Epithelial cell of esophagus (primary cell): ENCODE measurements at regions not wholly inside any gene's neighbourhood (a gene's known extent, or its start where the extent isn't known, plus 50 kb on each side); places are given as distances from the start of the nearest gene placed in this dataset.

Source experiments
- DNase-seq: peaks from one replicate; pipeline ENCODE4 v3.0.0; 2010; ENCODE audit warnings: low read depth
- H3K4me3 ChIP-seq: 2 replicates; pipeline ENCODE4 v1.5.1; 2011; ENCODE audit warnings: mild to moderate bottlenecking, low read length, control low read depth
- TF ChIP-seq, protein P1 (sequence below): IDR thresholded peaks from 2 replicates; pipeline ENCODE4 v1.5.1; 2011; ENCODE audit warnings: low read depth, mild to moderate bottlenecking, low read length, control low read depth, inconsistent platforms; ENCODE audit not compliant: insufficient read depth; ENCODE audit errors: missing control alignments

DNA sequence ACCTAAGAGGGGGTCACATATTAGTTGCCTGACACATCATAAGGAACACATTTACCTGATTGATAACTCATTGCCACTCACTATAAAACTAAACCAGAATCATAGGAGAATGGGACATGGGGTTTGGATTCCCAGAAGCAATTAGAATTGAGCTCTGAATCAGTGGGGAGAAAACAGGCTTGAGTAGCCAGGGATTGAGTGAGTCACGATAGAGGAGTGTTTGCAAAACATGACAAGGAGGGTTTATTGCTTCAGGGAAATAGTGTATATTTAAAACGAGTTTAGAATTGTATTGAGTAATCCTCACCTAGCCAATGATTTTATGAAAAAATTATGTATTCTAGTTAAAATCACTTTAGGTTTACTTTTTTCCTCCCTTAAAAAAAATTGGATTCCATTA lies 101.1 kb upstream of the THRB start:
- TF ChIP-seq, protein P1, sequence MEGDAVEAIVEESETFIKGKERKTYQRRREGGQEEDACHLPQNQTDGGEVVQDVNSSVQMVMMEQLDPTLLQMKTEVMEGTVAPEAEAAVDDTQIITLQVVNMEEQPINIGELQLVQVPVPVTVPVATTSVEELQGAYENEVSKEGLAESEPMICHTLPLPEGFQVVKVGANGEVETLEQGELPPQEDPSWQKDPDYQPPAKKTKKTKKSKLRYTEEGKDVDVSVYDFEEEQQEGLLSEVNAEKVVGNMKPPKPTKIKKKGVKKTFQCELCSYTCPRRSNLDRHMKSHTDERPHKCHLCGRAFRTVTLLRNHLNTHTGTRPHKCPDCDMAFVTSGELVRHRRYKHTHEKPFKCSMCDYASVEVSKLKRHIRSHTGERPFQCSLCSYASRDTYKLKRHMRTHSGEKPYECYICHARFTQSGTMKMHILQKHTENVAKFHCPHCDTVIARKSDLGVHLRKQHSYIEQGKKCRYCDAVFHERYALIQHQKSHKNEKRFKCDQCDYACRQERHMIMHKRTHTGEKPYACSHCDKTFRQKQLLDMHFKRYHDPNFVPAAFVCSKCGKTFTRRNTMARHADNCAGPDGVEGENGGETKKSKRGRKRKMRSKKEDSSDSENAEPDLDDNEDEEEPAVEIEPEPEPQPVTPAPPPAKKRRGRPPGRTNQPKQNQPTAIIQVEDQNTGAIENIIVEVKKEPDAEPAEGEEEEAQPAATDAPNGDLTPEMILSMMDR: no peak
- H3K4me3 ChIP-seq: no peak overlapping the region
- DNase-seq: peak; percentile 94

DNA sequence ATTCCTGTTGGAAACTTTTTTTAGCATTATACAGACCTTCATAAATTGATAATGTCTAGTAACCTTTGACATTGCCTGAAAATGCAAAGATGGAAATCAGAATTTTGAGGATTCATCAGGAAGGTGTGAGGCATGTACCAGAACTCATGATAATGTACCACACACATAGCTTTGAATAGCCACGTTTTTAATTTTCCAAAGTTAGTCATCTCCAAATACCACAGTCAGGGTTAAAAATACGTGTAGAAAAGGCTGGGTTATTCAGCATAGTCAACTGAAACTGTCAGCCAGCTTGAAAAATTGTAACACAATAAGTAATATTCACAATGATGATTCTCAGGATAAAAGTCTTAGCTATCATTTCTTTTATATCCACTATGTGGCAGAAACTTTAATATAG lies 102.0 kb upstream of the THRB start:
- peak; percentile 74 for DNase-seq
- H3K4me3 ChIP-seq: no peak overlapping the region
- TF ChIP-seq, protein P1: no peak

DNA sequence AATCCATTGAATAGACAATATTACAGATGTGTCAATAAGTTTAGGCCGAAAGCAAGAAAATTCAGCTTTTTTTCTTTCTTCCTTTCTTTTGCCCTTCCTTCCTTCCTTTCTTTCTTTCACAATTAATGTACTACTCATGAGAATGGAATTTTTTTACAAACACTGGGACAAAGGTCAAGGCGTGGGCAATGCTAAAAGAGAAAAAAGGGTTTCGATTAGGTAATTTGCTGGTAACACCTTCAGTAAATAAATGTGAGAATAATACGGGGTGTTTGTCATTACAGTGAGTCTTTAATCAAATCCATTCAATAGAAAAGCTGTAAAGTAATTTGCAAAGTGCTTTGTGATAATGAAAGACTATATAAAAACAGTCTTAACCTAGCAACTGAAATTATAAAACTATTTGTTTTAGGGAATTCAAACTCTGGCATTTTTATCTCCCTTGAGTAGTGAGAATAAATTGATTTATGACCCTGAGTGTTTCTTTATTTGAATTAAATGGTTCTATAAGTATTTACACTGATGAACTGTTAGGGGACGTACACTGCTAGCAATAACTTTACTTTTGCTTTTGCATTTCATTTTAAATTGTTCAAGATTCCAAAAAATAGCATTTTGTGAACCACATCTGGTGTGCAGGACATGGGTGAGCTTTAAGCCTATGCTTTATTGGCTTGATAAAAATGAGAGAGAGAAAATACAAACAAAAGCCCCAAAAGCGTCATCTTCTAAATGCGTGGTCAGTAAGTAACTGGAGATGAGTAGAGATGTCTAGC lies 104.2 kb upstream of the THRB start:
- no peak overlapping the region for H3K4me3 ChIP-seq
- DNase-seq: peak; percentile 90
- TF ChIP-seq, protein P1: no peak

- DNase-seq: no peak
- TF ChIP-seq, protein P1: no peak
- no peak overlapping the region for H3K4me3 ChIP-seq
These were observed 106.7 kb upstream of the THRB start for GRCh38 chr3:24601066-24601939.

DNA sequence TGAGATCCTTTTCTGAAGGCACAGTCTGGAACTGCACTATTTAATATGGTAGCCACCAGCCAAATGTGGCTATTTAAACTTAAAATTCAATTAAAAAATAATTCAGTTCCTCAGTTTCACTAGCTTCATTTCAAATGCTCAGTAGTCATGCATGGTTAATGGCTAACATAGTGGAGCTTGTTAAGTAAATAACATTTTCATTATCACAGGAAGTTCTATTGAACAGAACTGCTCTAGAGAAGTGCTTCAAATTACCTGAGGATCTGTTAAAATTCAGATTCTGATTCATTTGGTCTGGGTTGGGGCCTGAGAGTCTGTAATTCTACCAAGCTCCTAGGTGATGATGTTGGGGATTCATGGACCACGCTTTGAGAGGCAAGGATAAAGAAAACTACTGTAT lies 109.6 kb upstream of the THRB start:
- no peak for DNase-seq
- TF ChIP-seq, protein P1: no peak
- H3K4me3 ChIP-seq: no peak overlapping the region

- H3K4me3 ChIP-seq: no peak overlapping the region
- no peak for DNase-seq
- TF ChIP-seq, protein P1: no peak
These were observed 110.9 kb upstream of the THRB start for GRCh38 chr3:24605511-24606028.
